ENCODE measurements at regions not wholly inside any gene's neighbourhood (a gene's known extent, or its start where the extent isn't known, plus 50 kb on each side); places are given as distances from the start of the nearest gene placed in this dataset.

GRCh38 chr10:4016214-4016740, 231.3 kb upstream of the KLF6 start:
- CTCF ChIA-PET = no interaction called here
- Mint-ChIP-seq H3K9me3 (peaks cover 0 to 3% (median 0%) of the 10 kb centered on the region in 3 donors), H3K4me3 (no peak overlapping the region), H3K36me3 (no peaks in the 10 kb centered on the region), H3K27me3 (no peaks in the 10 kb centered on the region), H3K27ac (no peak overlapping the region), H3K4me1 (peaks cover 8 to 23% (median 15%) of the 10 kb centered on the region in 3 donors)
- WGBS (ENCODE audit: insufficient coverage) = 100% methylated on average over 3 of the region's 10 CpGs
- Histone ChIP-seq H3K27ac (ENCODE audit: low read length) (no peak overlapping the region), H3K27me3 (replicated peaks in 1 of 2; ENCODE audit: control insufficient read depth in 2 of 2, extremely low read depth in 1 of 2, insufficient read depth in 2 of 2, low read length in 1 of 2) (no peaks in the 10 kb centered on the region), H3K4me1 (ENCODE audit: control insufficient read depth in 1 of 2, extremely low read depth in 1 of 2, insufficient read depth in 2 of 2, low read length in 2 of 2) (peaks cover 0 to 4% of the 10 kb centered on the region in 2 experiments), H3K4me3 (ENCODE audit: control insufficient read depth in 1 of 2, extremely low read depth in 1 of 2, low read length in 1 of 2) (no peak overlapping the region), H3K36me3 (ENCODE audit: control insufficient read depth in 2 of 2, extremely low read depth in 1 of 2, insufficient read depth in 1 of 2, low read length in 1 of 2) (no peaks in the 10 kb centered on the region), H3K9me3 (no peaks in the 10 kb centered on the region)
- no peak for ATAC-seq (replicated peaks in 1 of 4)
- POLR2A ChIA-PET = no interaction called here
- no peak for DNase-seq

- Mint-ChIP-seq H3K9me3 (no peaks in the 10 kb centered on the region), H3K36me3 (no peaks in the 10 kb centered on the region), H3K4me1 (peaks cover 8 to 18% (median 15%) of the 10 kb centered on the region in 3 donors), H3K27me3 (no peaks in the 10 kb centered on the region), H3K27ac (peak overlapping the region; percentile 3 to 16), H3K4me3 (peak overlapping the region in 1 of 3 donors; percentile 6)
- H3K4me1 ChIP-seq (ENCODE audit: control insufficient read depth in 1 of 2, extremely low read depth in 1 of 2, insufficient read depth in 2 of 2, low read length in 2 of 2) = peaks cover 0 to 4% of the 10 kb centered on the region in 2 experiments
- WGBS (ENCODE audit: insufficient coverage) = 68% methylated on average over 9 of the region's 13 CpGs
- no peak overlapping the region for H3K4me3 ChIP-seq (ENCODE audit: control insufficient read depth in 1 of 2, extremely low read depth in 1 of 2, low read length in 1 of 2)
- ChIA-PET POLR2A (interaction anchor here in 1 of 2 donors (0.9 kb wide), 1 partner anchor 228 kb away, joined by 3 read pairs; the partner anchor contains the start of gene KLF6), CTCF (no interaction called here)
- no peaks in the 10 kb centered on the region for H3K27me3 ChIP-seq (replicated peaks in 1 of 2; ENCODE audit: control insufficient read depth in 2 of 2, extremely low read depth in 1 of 2, insufficient read depth in 2 of 2, low read length in 1 of 2)
- ATAC-seq (replicated peaks in 1 of 4) = no peak
- H3K9me3 ChIP-seq = no peaks in the 10 kb centered on the region
- peak in 3 of 35 experiments; percentile 9 to 39 (median 15) for DNase-seq
- no peaks in the 10 kb centered on the region for H3K36me3 ChIP-seq (ENCODE audit: control insufficient read depth in 2 of 2, extremely low read depth in 1 of 2, insufficient read depth in 1 of 2, low read length in 1 of 2)
- H3K27ac ChIP-seq (ENCODE audit: low read length) = no peak overlapping the region
These were observed 228.7 kb upstream of the KLF6 start for GRCh38 chr10:4013651-4014121.

- Mint-ChIP-seq H3K27me3 (no peaks in the 10 kb centered on the region), H3K4me3 (no peak overlapping the region), H3K4me1 (peaks cover 8 to 13% (median 11%) of the 10 kb centered on the region in 3 donors), H3K9me3 (no peaks in the 10 kb centered on the region), H3K27ac (no peak overlapping the region), H3K36me3 (no peaks in the 10 kb centered on the region)
- ChIA-PET CTCF (no interaction called here), POLR2A (no interaction called here)
- no peaks in the 10 kb centered on the region for H3K9me3 ChIP-seq
- H3K4me3 ChIP-seq (ENCODE audit: control insufficient read depth in 1 of 2, extremely low read depth in 1 of 2, low read length in 1 of 2) = no peak overlapping the region
- DNase-seq = no peak
- H3K27me3 ChIP-seq (replicated peaks in 1 of 2; ENCODE audit: control insufficient read depth in 2 of 2, extremely low read depth in 1 of 2, insufficient read depth in 2 of 2, low read length in 1 of 2) = no peaks in the 10 kb centered on the region
- no peak overlapping the region for H3K27ac ChIP-seq (ENCODE audit: low read length)
- no peak for ATAC-seq (replicated peaks in 1 of 4)
- peaks cover 0 to 4% of the 10 kb centered on the region in 2 experiments for H3K4me1 ChIP-seq (ENCODE audit: control insufficient read depth in 1 of 2, extremely low read depth in 1 of 2, insufficient read depth in 2 of 2, low read length in 2 of 2)
- no peaks in the 10 kb centered on the region for H3K36me3 ChIP-seq (ENCODE audit: control insufficient read depth in 2 of 2, extremely low read depth in 1 of 2, insufficient read depth in 1 of 2, low read length in 1 of 2)
- WGBS (ENCODE audit: insufficient coverage) = 78% methylated on average over 1 of the region's 2 CpGs
These were observed 227.8 kb upstream of the KLF6 start for GRCh38 chr10:4012848-4013247.

- H3K4me3 ChIP-seq (ENCODE audit: control insufficient read depth in 1 of 2, extremely low read depth in 1 of 2, low read length in 1 of 2) = no peak overlapping the region
- H3K27ac ChIP-seq (ENCODE audit: low read length) = no peak overlapping the region
- DNase-seq (no peak), ATAC-seq (replicated peaks in 1 of 4) (no peak)
- H3K4me1 ChIP-seq (ENCODE audit: control insufficient read depth in 1 of 2, extremely low read depth in 1 of 2, insufficient read depth in 2 of 2, low read length in 2 of 2) = peaks cover 0 to 4% of the 10 kb centered on the region in 2 experiments
- no peak overlapping the region for H3K27ac Mint-ChIP-seq
- no peaks in the 10 kb centered on the region for H3K9me3 ChIP-seq
- peaks cover 8 to 13% (median 11%) of the 10 kb centered on the region in 3 donors for H3K4me1 Mint-ChIP-seq
- no peak overlapping the region for H3K4me3 Mint-ChIP-seq
- no peaks in the 10 kb centered on the region for H3K9me3 Mint-ChIP-seq
- no peaks in the 10 kb centered on the region for H3K27me3 Mint-ChIP-seq
- ChIA-PET POLR2A (no interaction called here), CTCF (no interaction called here)
- WGBS (ENCODE audit: insufficient coverage) = 100% methylated on average over 1 of the region's 4 CpGs
- no peaks in the 10 kb centered on the region for H3K27me3 ChIP-seq (replicated peaks in 1 of 2; ENCODE audit: control insufficient read depth in 2 of 2, extremely low read depth in 1 of 2, insufficient read depth in 2 of 2, low read length in 1 of 2)
- H3K36me3 Mint-ChIP-seq = no peaks in the 10 kb centered on the region
- H3K36me3 ChIP-seq (ENCODE audit: control insufficient read depth in 2 of 2, extremely low read depth in 1 of 2, insufficient read depth in 1 of 2, low read length in 1 of 2) = no peaks in the 10 kb centered on the region
These were observed 226.3 kb upstream of the KLF6 start for GRCh38 chr10:4011136-4011812.

GRCh38 chr10:4008676-4009382, 223.8 kb upstream of the KLF6 start:
- WGBS (ENCODE audit: insufficient coverage) = 100% methylated on average over 3 of the region's 7 CpGs
- Histone ChIP-seq H3K9me3 (no peaks in the 10 kb centered on the region), H3K4me3 (ENCODE audit: control insufficient read depth in 1 of 2, extremely low read depth in 1 of 2, low read length in 1 of 2) (no peak overlapping the region), H3K4me1 (ENCODE audit: control insufficient read depth in 1 of 2, extremely low read depth in 1 of 2, insufficient read depth in 2 of 2, low read length in 2 of 2) (peaks cover 2 to 4% of the 10 kb centered on the region in 2 experiments), H3K27me3 (replicated peaks in 1 of 2; ENCODE audit: control insufficient read depth in 2 of 2, extremely low read depth in 1 of 2, insufficient read depth in 2 of 2, low read length in 1 of 2) (no peaks in the 10 kb centered on the region), H3K27ac (ENCODE audit: low read length) (no peak overlapping the region), H3K36me3 (ENCODE audit: control insufficient read depth in 2 of 2, extremely low read depth in 1 of 2, insufficient read depth in 1 of 2, low read length in 1 of 2) (no peaks in the 10 kb centered on the region)
- Mint-ChIP-seq H3K27me3 (no peaks in the 10 kb centered on the region), H3K9me3 (no peaks in the 10 kb centered on the region), H3K4me3 (no peak overlapping the region), H3K4me1 (peaks cover 8 to 11% (median 10%) of the 10 kb centered on the region in 3 donors), H3K36me3 (no peaks in the 10 kb centered on the region), H3K27ac (no peak overlapping the region)
- CTCF ChIA-PET = no interaction called here
- POLR2A ChIA-PET = interaction anchor here in 1 of 2 donors (0.6 kb wide), 1 partner anchor 18 kb away, joined by 3 read pairs; no protein-coding TSS in a partner anchor
- no peak for DNase-seq
- no peak for ATAC-seq (replicated peaks in 1 of 4)

GRCh38 chr10:4007771-4008170, 222.8 kb upstream of the KLF6 start:
- Histone ChIP-seq H3K4me1 (ENCODE audit: control insufficient read depth in 1 of 2, extremely low read depth in 1 of 2, insufficient read depth in 2 of 2, low read length in 2 of 2) (peaks cover 0 to 2% of the 10 kb centered on the region in 2 experiments), H3K27me3 (replicated peaks in 1 of 2; ENCODE audit: control insufficient read depth in 2 of 2, extremely low read depth in 1 of 2, insufficient read depth in 2 of 2, low read length in 1 of 2) (no peaks in the 10 kb centered on the region), H3K36me3 (ENCODE audit: control insufficient read depth in 2 of 2, extremely low read depth in 1 of 2, insufficient read depth in 1 of 2, low read length in 1 of 2) (no peaks in the 10 kb centered on the region), H3K4me3 (ENCODE audit: control insufficient read depth in 1 of 2, extremely low read depth in 1 of 2, low read length in 1 of 2) (no peak overlapping the region), H3K9me3 (no peaks in the 10 kb centered on the region), H3K27ac (ENCODE audit: low read length) (no peak overlapping the region)
- WGBS (ENCODE audit: insufficient coverage) = 85% methylated on average over 3 of the region's 4 CpGs
- Mint-ChIP-seq H3K9me3 (no peaks in the 10 kb centered on the region), H3K27ac (no peak overlapping the region), H3K4me1 (peaks cover 4% of the 10 kb centered on the region in 3 donors), H3K36me3 (no peaks in the 10 kb centered on the region), H3K27me3 (no peaks in the 10 kb centered on the region), H3K4me3 (no peak overlapping the region)
- DNase-seq (no peak), ATAC-seq (replicated peaks in 1 of 4) (no peak)
- CTCF ChIA-PET = interaction anchor here in 1 of 2 donors (0.6 kb wide), 1 partner anchor 179 kb away, joined by 3 read pairs; no protein-coding TSS in a partner anchor
- POLR2A ChIA-PET = no interaction called here
